Neuron (in vitro differentiated cells): ENCODE measurements at regions not wholly inside any gene's neighbourhood (a gene's known extent, or its start where the extent isn't known, plus 50 kb on each side); places are given as distances from the start of the nearest gene placed in this dataset.

ENCODE experiments used
- H2AFZ ChIP-seq: one replicate; pipeline ENCODE4 v1.6.1; 2013; ENCODE audit warnings: low read depth, mild to moderate bottlenecking, inconsistent platforms, low read length, moderate library complexity
- H3K27me3 ChIP-seq: one replicate; pipeline ENCODE4 v1.6.1; 2013; ENCODE audit warnings: low read length; ENCODE audit not compliant: insufficient read depth
- H3K36me3 ChIP-seq: one replicate; pipeline ENCODE4 v1.6.1; 2013; ENCODE audit warnings: low read length; ENCODE audit not compliant: insufficient read depth
- H3K4me1 ChIP-seq: one replicate; pipeline ENCODE4 v1.6.1; 2013; ENCODE audit warnings: low read length; ENCODE audit not compliant: insufficient read depth
- H3K4me3 ChIP-seq: 2 replicates; pipeline ENCODE4 v1.5.1; 2013; ENCODE audit warnings: mild to moderate bottlenecking, low read length, moderate library complexity
- H3K9me3 ChIP-seq: one replicate; pipeline ENCODE4 v1.6.1; 2013; ENCODE audit warnings: low read length

- Histone ChIP-seq H3K9me3 (no peaks in the 10 kb centered on the region), H3K36me3 (no peaks in the 10 kb centered on the region), H3K4me1 (no peaks in the 10 kb centered on the region), H2AFZ (no peak overlapping the region), H3K27me3 (no peaks in the 10 kb centered on the region), H3K4me3 (no peak overlapping the region)
Measured at GRCh38 chr13:73607489-73608156, 526.6 kb downstream of the KLF12 start.

- Histone ChIP-seq H3K4me3 (no peak overlapping the region), H3K27me3 (no peaks in the 10 kb centered on the region)
Measured at GRCh38 chr13:73603646-73604045, 530.6 kb downstream of the KLF12 start.

GRCh38 chr13:73602295-73602694 is 531.9 kb downstream of the KLF12 start:
- H3K36me3 ChIP-seq: no peaks in the 10 kb centered on the region
- H3K9me3 ChIP-seq: no peaks in the 10 kb centered on the region
- no peaks in the 10 kb centered on the region for H3K27me3 ChIP-seq
- H3K4me1 ChIP-seq: no peaks in the 10 kb centered on the region
- no peak overlapping the region for H3K4me3 ChIP-seq
- H2AFZ ChIP-seq: no peak overlapping the region

More at GRCh38 chr13:73603646-73604045, 530.6 kb downstream of the KLF12 start:
- Histone ChIP-seq H3K36me3 (no peaks in the 10 kb centered on the region), H3K9me3 (no peaks in the 10 kb centered on the region), H2AFZ (no peak overlapping the region), H3K4me1 (no peaks in the 10 kb centered on the region)

- H3K9me3 ChIP-seq: no peaks in the 10 kb centered on the region
- H3K27me3 ChIP-seq: no peaks in the 10 kb centered on the region
- H3K4me1 ChIP-seq: no peaks in the 10 kb centered on the region
- H2AFZ ChIP-seq: no peak overlapping the region
- no peak overlapping the region for H3K4me3 ChIP-seq
- no peaks in the 10 kb centered on the region for H3K36me3 ChIP-seq
Measured at GRCh38 chr13:73601708-73602107, 532.5 kb downstream of the KLF12 start.

GRCh38 chr13:73599232-73600128 is 534.7 kb downstream of the KLF12 start:
- Histone ChIP-seq H3K27me3 (no peaks in the 10 kb centered on the region), H3K36me3 (no peaks in the 10 kb centered on the region), H3K4me3 (no peak overlapping the region), H3K4me1 (no peaks in the 10 kb centered on the region), H2AFZ (no peak overlapping the region), H3K9me3 (no peaks in the 10 kb centered on the region)

- Histone ChIP-seq H3K9me3 (no peaks in the 10 kb centered on the region), H3K4me1 (no peaks in the 10 kb centered on the region), H3K4me3 (no peak overlapping the region), H3K36me3 (no peaks in the 10 kb centered on the region), H3K27me3 (no peaks in the 10 kb centered on the region), H2AFZ (no peak overlapping the region)
Measured at GRCh38 chr13:73598020-73598712, 536.0 kb downstream of the KLF12 start.

GRCh38 chr13:73596382-73596781 is 537.6 kb downstream of the KLF5 start:
- H3K27me3 ChIP-seq: no peaks in the 10 kb centered on the region
- H3K36me3 ChIP-seq: no peaks in the 10 kb centered on the region
- H3K4me3 ChIP-seq: no peak overlapping the region
- no peak overlapping the region for H2AFZ ChIP-seq
- H3K4me1 ChIP-seq: no peaks in the 10 kb centered on the region
- no peaks in the 10 kb centered on the region for H3K9me3 ChIP-seq

- Histone ChIP-seq H3K4me1 (no peaks in the 10 kb centered on the region), H3K9me3 (no peaks in the 10 kb centered on the region), H3K27me3 (no peaks in the 10 kb centered on the region), H3K4me3 (no peak overlapping the region), H3K36me3 (no peaks in the 10 kb centered on the region), H2AFZ (no peak overlapping the region)
Measured at GRCh38 chr13:73593199-73593765, 534.5 kb downstream of the KLF5 start.

- Histone ChIP-seq H3K9me3 (no peaks in the 10 kb centered on the region), H2AFZ (no peak overlapping the region), H3K4me3 (no peak overlapping the region), H3K4me1 (no peaks in the 10 kb centered on the region), H3K27me3 (no peaks in the 10 kb centered on the region), H3K36me3 (no peaks in the 10 kb centered on the region)
Measured at GRCh38 chr13:73591861-73592260, 533.1 kb downstream of the KLF5 start.

- no peaks in the 10 kb centered on the region for H3K27me3 ChIP-seq
- H3K4me3 ChIP-seq: no peak overlapping the region
- no peaks in the 10 kb centered on the region for H3K9me3 ChIP-seq
- H3K36me3 ChIP-seq: no peaks in the 10 kb centered on the region
- H2AFZ ChIP-seq: no peak overlapping the region
- H3K4me1 ChIP-seq: no peaks in the 10 kb centered on the region
Measured at GRCh38 chr13:73590795-73591194, 532.0 kb downstream of the KLF5 start.

GRCh38 chr13:73585236-73585635 is 526.4 kb downstream of the KLF5 start:
- no peaks in the 10 kb centered on the region for H3K4me1 ChIP-seq
- no peak overlapping the region for H2AFZ ChIP-seq
- no peaks in the 10 kb centered on the region for H3K36me3 ChIP-seq
- no peaks in the 10 kb centered on the region for H3K27me3 ChIP-seq
- H3K4me3 ChIP-seq: no peak overlapping the region
- H3K9me3 ChIP-seq: no peaks in the 10 kb centered on the region

GRCh38 chr13:73583331-73583730 is 524.5 kb downstream of the KLF5 start:
- H3K4me1 ChIP-seq: no peaks in the 10 kb centered on the region
- no peaks in the 10 kb centered on the region for H3K36me3 ChIP-seq
- H3K27me3 ChIP-seq: no peaks in the 10 kb centered on the region
- no peak overlapping the region for H3K4me3 ChIP-seq
- H3K9me3 ChIP-seq: no peaks in the 10 kb centered on the region
- no peak overlapping the region for H2AFZ ChIP-seq
